Upper lobe of left lung (tissue), 6 donors: ENCODE measurements at regions not wholly inside any gene's neighbourhood (a gene's known extent, or its start where the extent isn't known, plus 50 kb on each side); places are given as distances from the start of the nearest gene placed in this dataset.

Experiments
- ATAC-seq, 2 donors: fragments of 200-7000 bp; cut with Tn5 transposase; one replicate each; pipeline ENCODE4 v1.9.1; 2022; ENCODE audit warnings: mild to moderate bottlenecking in 2 of 2, moderate library complexity in 2 of 2; ENCODE audit not compliant: low FRiP score in 2 of 2
- DNase-seq, 2 donors: peaks; one replicate each; pipeline ENCODE4 v3.0.0-alpha.2; 2019 to 2020
- H3K27ac ChIP-seq, 4 donors: fragments of 200-600 bp; sonication (generic); one replicate each; pipeline ENCODE4 v1.5.1; 2016 to 2019
- H3K27me3 ChIP-seq, 4 donors: fragments of 200-600 bp; sonication (generic); one replicate each; pipeline ENCODE4 v1.5.1; 2017 to 2019
- H3K36me3 ChIP-seq, 4 donors: fragments of 200-600 bp; sonication (generic); one replicate each; pipeline ENCODE4 v1.5.1; 2016 to 2019
- H3K4me1 ChIP-seq, 4 donors: fragments of 200-600 bp; sonication (generic); one replicate each; pipeline ENCODE4 v1.5.1; 2018 to 2019
- H3K4me3 ChIP-seq, 4 donors: fragments of 200-600 bp; sonication (generic); one replicate each; pipeline ENCODE4 v1.5.1; 2017 to 2019; ENCODE audit warnings: mild to moderate bottlenecking in 2 of 4, moderate library complexity in 1 of 4
- H3K9me3 ChIP-seq, 4 donors: fragments of 200-600 bp; sonication (generic); one replicate each; pipeline ENCODE4 v1.5.1; 2018 to 2019
- CTCF ChIP-seq, 6 experiments: fragments of 450-650 bp in 4 of 6; fragments of 200-600 bp in 2 of 6; sonication (generic) in 2 of 6; IDR thresholded peaks; one replicate each; pipeline ENCODE4 v1.5.1; 2016 to 2019; ENCODE audit warnings: antibody characterized with exemption in 6 of 6
- EP300 ChIP-seq, 4 donors: sonication (generic); formaldehyde crosslinking; IDR thresholded peaks; one replicate each; pipeline ENCODE4 v1.5.1; 2017; ENCODE audit warnings: antibody characterized with exemption in 4 of 4, control low read depth in 2 of 4
- POLR2A ChIP-seq, 4 donors: fragments of 450-650 bp; IDR thresholded peaks; one replicate each; pipeline ENCODE4 v1.5.1; 2016 to 2017; ENCODE audit warnings: antibody characterized with exemption in 4 of 4, mild to moderate bottlenecking in 2 of 4
- POLR2AphosphoS5 ChIP-seq, 2 donors: sonication (generic); formaldehyde crosslinking; IDR thresholded peaks; one replicate each; pipeline ENCODE4 v1.5.1; 2017; ENCODE audit warnings: antibody characterized with exemption in 2 of 2
- WGBS, 2 donors: methylation state at CpG; one replicate each; pipeline ENCODE4 v1.1.5; 2017 to 2018; 5-methylcytosine and 5-hydroxymethylcytosine counted together
- donor health status: DM: no; HTN: no; CAD: no; lungs with moderate emphysema.
- donor health status: DM: no; HTN: yes; CAD: no; lungs with severe emphysema.

GRCh38 chr13:109366525-109366924 lies 419.9 kb downstream of the IRS2 start:
- Histone ChIP-seq H3K9me3 (no peaks in the 10 kb centered on the region), H3K4me3 (no peak overlapping the region), H3K36me3 (no peaks in the 10 kb centered on the region), H3K27me3 (no peaks in the 10 kb centered on the region), H3K4me1 (no peaks in the 10 kb centered on the region), H3K27ac (no peak overlapping the region)
- TF ChIP-seq POLR2A (IDR thresholded peaks at IDR 0.05) (no peak), POLR2AphosphoS5 (IDR thresholded peaks at IDR 0.05) (no peak), CTCF (IDR thresholded peaks at IDR 0.05) (no peak), EP300 (IDR thresholded peaks at IDR 0.05) (no peak)
- no peak for ATAC-seq
- 85 to 94% methylated on average over 1 to 2 of the region's 2 CpGs for WGBS, 2 donors
- no peak for DNase-seq

- H3K4me1 ChIP-seq = no peaks in the 10 kb centered on the region
- DNase-seq = peak in 1 of 2 donors; percentile 8
- TF ChIP-seq POLR2AphosphoS5 (IDR thresholded peaks at IDR 0.05) (no peak), POLR2A (IDR thresholded peaks at IDR 0.05) (no peak), EP300 (IDR thresholded peaks at IDR 0.05) (no peak), CTCF (IDR thresholded peaks at IDR 0.05) (no peak)
- H3K36me3 ChIP-seq = no peaks in the 10 kb centered on the region
- WGBS, 2 donors = 83 to 91% methylated on average over 6 of the region's 6 CpGs
- ATAC-seq = no peak
- no peak overlapping the region for H3K4me3 ChIP-seq
- no peaks in the 10 kb centered on the region for H3K9me3 ChIP-seq
- no peaks in the 10 kb centered on the region for H3K27me3 ChIP-seq
- no peak overlapping the region for H3K27ac ChIP-seq
Measured at GRCh38 chr13:109363431-109363830, 423.0 kb downstream of the IRS2 start.

GRCh38 chr13:109362616-109363015 lies 423.8 kb downstream of the IRS2 start:
- ATAC-seq = no peak

GRCh38 chr13:109361562-109362289 lies 424.7 kb downstream of the IRS2 start:
- Histone ChIP-seq H3K36me3 (no peaks in the 10 kb centered on the region), H3K4me1 (no peaks in the 10 kb centered on the region), H3K9me3 (no peaks in the 10 kb centered on the region), H3K4me3 (no peak overlapping the region), H3K27ac (no peak overlapping the region), H3K27me3 (no peaks in the 10 kb centered on the region)
- WGBS, 2 donors = 59 to 65% methylated on average over 11 of the region's 11 CpGs
- DNase-seq (peak in 1 of 2 donors; percentile 64), ATAC-seq (peak in 1 of 2 donors; percentile 49)
- no peak for TF ChIP-seq POLR2AphosphoS5 (IDR thresholded peaks at IDR 0.05)
- TF ChIP-seq POLR2A (IDR thresholded peaks at IDR 0.05) = no peak
- no peak for TF ChIP-seq CTCF (IDR thresholded peaks at IDR 0.05)
- no peak for TF ChIP-seq EP300 (IDR thresholded peaks at IDR 0.05)

More at GRCh38 chr13:109362616-109363015, 423.8 kb downstream of the IRS2 start:
- Histone ChIP-seq H3K27ac (no peak overlapping the region), H3K36me3 (no peaks in the 10 kb centered on the region), H3K27me3 (no peaks in the 10 kb centered on the region), H3K4me3 (no peak overlapping the region), H3K9me3 (no peaks in the 10 kb centered on the region), H3K4me1 (no peaks in the 10 kb centered on the region)
- no peak for DNase-seq
- WGBS, 2 donors = 42 to 51% methylated on average over 2 of the region's 2 CpGs
- TF ChIP-seq CTCF (IDR thresholded peaks at IDR 0.05) = no peak
- no peak for TF ChIP-seq POLR2A (IDR thresholded peaks at IDR 0.05)
- TF ChIP-seq EP300 (IDR thresholded peaks at IDR 0.05) = no peak
- TF ChIP-seq POLR2AphosphoS5 (IDR thresholded peaks at IDR 0.05) = no peak
